Cardiac fibroblast (primary cell): ENCODE measurements at regions not wholly inside any gene's neighbourhood (a gene's known extent, or its start where the extent isn't known, plus 50 kb on each side); places are given as distances from the start of the nearest gene placed in this dataset.

ENCODE experiments used
- DNase-seq, 2 donors: peaks; one replicate each; pipeline versions ENCODE4 v3.0.0 to v3.0.0-alpha.2; 2010; ENCODE audit warnings: low read depth in 2 of 2
- H3K4me3 ChIP-seq, 2 donors: replicated peaks in 1 of 2; 1 replicate in 1 of 2; 2 replicates in 1 of 2; pipeline ENCODE4 v1.5.1; 2011; ENCODE audit warnings: low read depth in 2 of 2, low read length in 2 of 2, mild to moderate bottlenecking in 2 of 2, moderate library complexity in 1 of 2
- TF ChIP-seq, protein P1 (sequence below): IDR thresholded peaks from one replicate; pipeline ENCODE4 v1.5.1; 2011; ENCODE audit warnings: low read depth, mild to moderate bottlenecking, low read length, inconsistent platforms

DNA sequence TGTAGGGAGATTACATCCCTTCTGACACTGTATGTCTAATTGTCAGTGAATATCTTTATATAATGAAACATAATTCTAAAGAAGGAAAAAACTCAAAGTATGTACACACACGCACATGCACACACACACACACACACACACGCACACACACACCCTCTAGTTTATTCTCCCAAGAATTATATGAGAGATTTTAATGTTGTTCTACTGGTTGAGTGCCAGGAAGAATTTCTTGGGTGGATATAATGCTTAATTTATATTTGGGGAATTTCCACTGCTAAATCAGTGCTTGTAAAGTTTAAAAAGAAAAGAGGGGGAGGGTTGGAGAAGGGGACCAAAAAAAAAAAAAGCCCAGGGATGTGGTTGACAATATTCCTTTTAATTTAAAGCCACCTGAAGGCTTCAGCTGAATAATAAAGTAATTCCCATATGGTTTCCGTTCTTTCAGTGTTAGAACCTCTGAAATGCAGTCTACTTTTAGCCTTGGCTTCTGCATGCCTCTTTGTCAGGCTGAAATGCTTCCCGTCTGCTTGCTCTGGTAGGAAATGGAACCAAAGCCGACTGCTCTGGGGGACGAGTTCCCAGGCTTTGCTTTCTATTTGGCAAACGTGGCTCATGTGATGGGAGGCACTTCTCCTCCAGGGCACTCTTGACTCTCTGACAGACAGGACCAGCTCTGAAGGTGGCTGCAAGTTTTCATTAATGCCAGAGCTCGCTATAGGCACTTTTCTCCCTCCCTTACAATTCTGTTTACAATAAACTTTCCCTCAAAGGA, 225.4 kb downstream of the PRL start:
- H3K4me3 ChIP-seq = peak overlapping the region; percentile 2 to 6

DNA sequence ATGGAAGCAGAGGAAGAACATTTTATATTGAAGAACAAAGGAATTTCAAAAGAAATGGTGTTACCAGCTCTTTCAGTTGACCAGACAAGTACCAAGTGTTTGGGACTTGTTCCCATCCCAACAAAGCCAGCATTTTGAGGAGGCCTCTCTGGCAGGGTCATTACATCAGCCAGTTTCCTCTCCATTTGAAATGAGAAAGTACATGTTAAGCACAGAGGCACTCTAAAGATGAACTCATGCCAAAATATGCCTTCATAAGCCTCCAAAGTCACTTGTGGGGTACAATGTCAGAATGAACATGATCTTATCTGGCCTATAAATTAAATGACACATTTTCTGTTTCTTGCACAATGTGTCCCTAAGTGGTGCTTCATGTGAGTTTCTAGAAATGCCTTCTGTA, 223.9 kb downstream of the PRL start:
- DNase-seq = peak; percentile 17 to 21
- H3K4me3 ChIP-seq = no peak overlapping the region
- TF ChIP-seq, protein P1, sequence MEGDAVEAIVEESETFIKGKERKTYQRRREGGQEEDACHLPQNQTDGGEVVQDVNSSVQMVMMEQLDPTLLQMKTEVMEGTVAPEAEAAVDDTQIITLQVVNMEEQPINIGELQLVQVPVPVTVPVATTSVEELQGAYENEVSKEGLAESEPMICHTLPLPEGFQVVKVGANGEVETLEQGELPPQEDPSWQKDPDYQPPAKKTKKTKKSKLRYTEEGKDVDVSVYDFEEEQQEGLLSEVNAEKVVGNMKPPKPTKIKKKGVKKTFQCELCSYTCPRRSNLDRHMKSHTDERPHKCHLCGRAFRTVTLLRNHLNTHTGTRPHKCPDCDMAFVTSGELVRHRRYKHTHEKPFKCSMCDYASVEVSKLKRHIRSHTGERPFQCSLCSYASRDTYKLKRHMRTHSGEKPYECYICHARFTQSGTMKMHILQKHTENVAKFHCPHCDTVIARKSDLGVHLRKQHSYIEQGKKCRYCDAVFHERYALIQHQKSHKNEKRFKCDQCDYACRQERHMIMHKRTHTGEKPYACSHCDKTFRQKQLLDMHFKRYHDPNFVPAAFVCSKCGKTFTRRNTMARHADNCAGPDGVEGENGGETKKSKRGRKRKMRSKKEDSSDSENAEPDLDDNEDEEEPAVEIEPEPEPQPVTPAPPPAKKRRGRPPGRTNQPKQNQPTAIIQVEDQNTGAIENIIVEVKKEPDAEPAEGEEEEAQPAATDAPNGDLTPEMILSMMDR = no peak

More for the DNA sequence above, 225.4 kb downstream of the PRL start:
- peak; percentile 53 to 76 for DNase-seq
- TF ChIP-seq, protein P1 = no peak

DNA sequence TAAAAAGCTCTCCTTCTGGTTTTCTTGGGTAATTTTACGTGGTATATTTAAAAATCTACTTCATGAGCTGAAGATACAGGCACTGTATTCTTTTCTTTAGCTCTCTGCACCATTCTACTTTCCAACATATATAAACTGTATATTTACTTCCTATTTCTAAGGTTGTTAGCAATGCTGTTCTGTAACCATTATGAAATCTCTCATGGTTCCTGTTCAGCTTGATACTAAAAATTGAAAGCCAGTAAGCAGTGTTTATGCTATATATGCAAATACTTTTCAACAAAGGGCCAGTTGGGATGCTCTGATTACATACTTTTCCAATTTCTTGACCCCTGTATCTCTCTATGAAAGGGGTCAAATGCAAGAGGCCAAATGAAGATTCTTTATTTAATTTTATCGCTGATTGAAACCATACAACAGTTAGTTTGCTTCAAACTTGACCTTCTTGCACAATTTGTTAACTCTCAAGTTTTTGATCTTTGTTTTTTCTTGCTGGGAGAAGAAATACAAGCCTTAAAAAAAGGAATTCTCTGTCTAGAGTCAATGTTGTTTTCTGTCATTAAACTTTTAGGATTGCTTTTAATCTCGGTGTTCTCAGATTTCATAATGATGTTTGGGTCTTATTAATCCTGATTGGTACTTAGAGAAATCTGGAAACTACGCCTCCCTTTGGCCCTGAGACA, 223.2 kb downstream of the PRL start:
- TF ChIP-seq, protein P1 = no peak
- DNase-seq = no peak
- H3K4me3 ChIP-seq = no peak overlapping the region

GRCh38 chr6:22078288-22078687, 218.5 kb downstream of the PRL start:
- TF ChIP-seq, protein P1 = no peak
- DNase-seq = no peak
- H3K4me3 ChIP-seq = no peak overlapping the region

DNA sequence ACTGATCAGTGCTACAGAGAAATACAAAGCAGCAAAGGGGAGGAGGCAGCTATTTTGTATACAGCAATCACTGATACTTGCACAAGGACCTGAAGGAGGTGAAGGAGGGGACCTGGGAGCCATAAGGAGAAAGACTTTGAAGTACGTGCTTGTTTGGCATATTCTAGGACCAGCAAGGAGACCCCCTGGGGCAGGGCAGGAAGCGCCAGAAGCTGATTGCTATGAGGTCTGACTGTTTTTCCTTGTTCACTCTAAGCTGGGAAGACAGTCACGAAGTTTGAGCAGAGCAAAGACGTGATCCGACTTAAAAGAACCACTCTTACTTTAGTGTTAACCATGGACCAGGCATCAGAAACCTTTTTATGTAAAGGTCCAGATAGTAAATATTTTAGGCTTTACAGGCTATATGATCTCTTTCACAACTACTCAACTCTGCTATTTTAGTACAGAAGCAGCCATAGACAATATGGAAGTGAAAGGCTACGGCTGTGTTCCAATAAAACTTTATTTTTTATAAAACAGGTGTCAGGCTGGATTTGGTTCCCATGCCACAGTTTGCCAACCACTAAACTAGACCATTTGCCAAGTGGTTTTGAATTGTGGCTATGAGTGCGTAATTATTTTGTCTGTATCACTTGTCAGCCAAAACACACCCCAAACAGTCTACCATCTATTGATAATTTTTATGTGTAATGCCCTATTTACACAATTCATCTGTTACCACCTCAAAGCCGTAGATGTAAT, 217.9 kb downstream of the PRL start:
- TF ChIP-seq, protein P1 = no peak
- H3K4me3 ChIP-seq = no peak overlapping the region
- DNase-seq = no peak

GRCh38 chr6:22079783-22080182, 217.1 kb downstream of the PRL start:
- H3K4me3 ChIP-seq = no peak overlapping the region
- TF ChIP-seq, protein P1 = no peak
- peak; percentile 80 to 87 for DNase-seq
